ENCODE measurements at regions not wholly inside any gene's neighbourhood (a gene's known extent, or its start where the extent isn't known, plus 50 kb on each side); places are given as distances from the start of the nearest gene placed in this dataset.
"Not testable (repeated sequence)": the region's sequence is repeated elsewhere in the genome, so short reads cannot be mapped to it uniquely, and the experiment has no call there.

GRCh38 chr13:87536899-87537298, 134.3 kb upstream of the SLITRK5 start:
- no peak for DNase-seq (ENCODE audit: low read depth, low spot score)

GRCh38 chr13:87537951-87538350, 133.2 kb upstream of the SLITRK5 start:
- DNase-seq (ENCODE audit: low read depth, low spot score) = no peak

- DNase-seq (ENCODE audit: low read depth, low spot score) = no peak
These were observed 132.7 kb upstream of the SLITRK5 start for GRCh38 chr13:87538366-87539052.

GRCh38 chr13:87553142-87553541, 118.0 kb upstream of the SLITRK5 start:
- no peak for DNase-seq (ENCODE audit: low read depth, low spot score)

- DNase-seq (ENCODE audit: low read depth, low spot score) = no peak
These were observed 117.1 kb upstream of the SLITRK5 start for GRCh38 chr13:87554045-87554444.

GRCh38 chr13:87557788-87558187, 113.4 kb upstream of the SLITRK5 start:
- DNase-seq (ENCODE audit: low read depth, low spot score) = no peak

GRCh38 chr13:87561580-87561979, 109.6 kb upstream of the SLITRK5 start:
- DNase-seq (ENCODE audit: low read depth, low spot score) = not testable (repeated sequence)

GRCh38 chr13:87570669-87571068, 100.5 kb upstream of the SLITRK5 start:
- no peak for DNase-seq (ENCODE audit: low read depth, low spot score)

GRCh38 chr13:87582399-87582798, 88.8 kb upstream of the SLITRK5 start:
- no peak for DNase-seq (ENCODE audit: low read depth, low spot score)

- DNase-seq (ENCODE audit: low read depth, low spot score) = no peak
These were observed 80.7 kb upstream of the SLITRK5 start for GRCh38 chr13:87590518-87590917.

GRCh38 chr13:87604437-87604836, 66.7 kb upstream of the SLITRK5 start:
- not testable (repeated sequence) for DNase-seq (ENCODE audit: low read depth, low spot score)

- DNase-seq (ENCODE audit: low read depth, low spot score) = no peak
These were observed 63.9 kb upstream of the SLITRK5 start for GRCh38 chr13:87607266-87607665.

GRCh38 chr13:87614276-87614675, 56.9 kb upstream of the SLITRK5 start:
- DNase-seq (ENCODE audit: low read depth, low spot score) = no peak
